ENCODE measurements at regions not wholly inside any gene's neighbourhood (a gene's known extent, or its start where the extent isn't known, plus 50 kb on each side); places are given as distances from the start of the nearest gene placed in this dataset.

- Histone ChIP-seq H3K4me3 (no peak overlapping the region), H3K27me3 (ENCODE audit: low read depth) (peaks cover 6% of the 10 kb centered on the region; the same call in 1 of the 2 replicates), H3K36me3 (replicated peaks) (no peaks in the 10 kb centered on the region), H3K4me1 (no peaks in the 10 kb centered on the region), H3K9me3 (no peaks in the 10 kb centered on the region)
- in situ Hi-C loops (cut with MboI; ENCODE audit: low sequenced_read_pairs): no loop called here
- no peak for DNase-seq (ENCODE audit: low spot score in 2 of 2)
Measured at GRCh38 chr1:30263405-30263804, 460.0 kb downstream of the MATN1 start.

DNA sequence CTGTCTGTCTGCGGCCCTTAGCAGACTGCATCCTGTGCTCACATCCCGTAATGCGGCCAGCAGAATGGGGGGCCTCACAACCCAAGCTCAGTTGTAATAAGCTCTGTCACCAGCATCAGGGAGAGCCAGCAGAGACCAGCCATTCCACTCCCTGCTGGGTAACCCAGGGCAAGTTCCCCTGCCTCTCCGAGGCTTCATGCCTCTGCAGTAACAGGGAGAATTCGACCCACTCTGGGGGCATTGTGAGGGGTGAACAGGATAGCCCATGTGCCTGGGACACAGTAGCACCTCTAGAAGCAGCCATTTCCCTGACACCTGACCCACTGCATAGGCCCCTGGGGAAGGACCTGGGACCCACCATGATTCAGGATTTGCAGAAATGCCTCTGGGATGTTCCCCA is 461.2 kb downstream of the MATN1 start:
- in situ Hi-C loops (cut with MboI; ENCODE audit: low sequenced_read_pairs): no loop called here
- no peaks in the 10 kb centered on the region for H3K4me1 ChIP-seq
- H3K36me3 ChIP-seq (replicated peaks): no peaks in the 10 kb centered on the region
- no peak overlapping the region for H3K4me3 ChIP-seq
- DNase-seq (ENCODE audit: low spot score in 2 of 2): no peak
- H3K9me3 ChIP-seq: no peaks in the 10 kb centered on the region
- H3K27me3 ChIP-seq (ENCODE audit: low read depth): peaks cover 6% of the 10 kb centered on the region; the same call in 1 of the 2 replicates

DNA sequence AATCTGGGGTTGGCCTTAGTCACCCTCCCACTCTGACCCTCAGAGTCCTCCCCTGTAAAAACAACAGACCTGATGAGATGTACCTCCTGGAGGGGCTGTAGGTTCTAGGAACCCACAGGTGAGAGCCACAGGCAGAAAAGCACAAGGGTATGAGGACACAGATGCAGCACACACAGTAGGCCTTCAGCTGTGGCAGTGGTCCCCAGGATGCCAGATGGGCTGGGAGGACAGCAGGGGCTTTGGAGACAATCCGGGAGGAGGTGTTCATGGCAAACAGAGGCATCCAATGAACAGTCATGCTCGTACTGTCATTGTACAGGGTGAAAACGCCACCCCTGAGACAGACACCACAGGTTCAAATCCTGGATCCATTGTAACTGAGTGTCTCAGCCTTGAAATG is 463.1 kb downstream of the MATN1 start:
- Histone ChIP-seq H3K9me3 (no peaks in the 10 kb centered on the region), H3K4me3 (no peak overlapping the region), H3K4me1 (no peaks in the 10 kb centered on the region), H3K36me3 (replicated peaks) (no peaks in the 10 kb centered on the region), H3K27me3 (ENCODE audit: low read depth) (peaks cover 10% of the 10 kb centered on the region)
- in situ Hi-C loops (cut with MboI; ENCODE audit: low sequenced_read_pairs): no loop called here
- no peak for DNase-seq (ENCODE audit: low spot score in 2 of 2)

GRCh38 chr1:30259631-30260030 is 463.8 kb downstream of the MATN1 start:
- no peak for DNase-seq (ENCODE audit: low spot score in 2 of 2)
- no peaks in the 10 kb centered on the region for H3K4me1 ChIP-seq
- peaks cover 14% of the 10 kb centered on the region for H3K27me3 ChIP-seq (ENCODE audit: low read depth)
- no peaks in the 10 kb centered on the region for H3K9me3 ChIP-seq
- in situ Hi-C loops (cut with MboI; ENCODE audit: low sequenced_read_pairs): no loop called here
- H3K4me3 ChIP-seq: no peak overlapping the region
- H3K36me3 ChIP-seq (replicated peaks): no peaks in the 10 kb centered on the region

- Histone ChIP-seq H3K4me3 (no peak overlapping the region), H3K4me1 (no peaks in the 10 kb centered on the region), H3K9me3 (no peaks in the 10 kb centered on the region), H3K36me3 (replicated peaks) (no peaks in the 10 kb centered on the region), H3K27me3 (ENCODE audit: low read depth) (peaks cover 14% of the 10 kb centered on the region)
- in situ Hi-C loops (cut with MboI; ENCODE audit: low sequenced_read_pairs): no loop called here
- DNase-seq (ENCODE audit: low spot score in 2 of 2): no peak
Measured at GRCh38 chr1:30258876-30259275, 464.5 kb downstream of the MATN1 start.

DNA sequence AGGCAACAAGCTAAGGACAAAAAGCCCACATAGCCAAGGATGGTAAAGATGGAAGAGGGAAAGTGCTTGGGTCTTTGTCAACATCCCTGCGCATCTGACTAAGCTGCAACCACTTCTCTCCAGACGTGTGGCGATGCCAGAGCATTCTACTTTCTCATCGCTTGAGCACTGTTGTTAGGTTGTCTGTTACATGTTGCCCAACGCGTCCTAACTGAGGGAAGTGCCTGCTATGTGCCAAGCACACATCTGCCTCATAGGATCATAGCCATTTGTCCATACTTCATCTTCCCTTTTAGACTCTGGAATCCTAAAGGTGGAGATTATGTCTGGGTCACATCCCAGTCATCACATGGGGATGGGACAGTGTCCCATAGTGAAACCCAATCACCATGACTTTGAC is 464.9 kb downstream of the MATN1 start:
- Histone ChIP-seq H3K9me3 (no peaks in the 10 kb centered on the region), H3K4me1 (no peaks in the 10 kb centered on the region), H3K27me3 (ENCODE audit: low read depth) (peaks cover 14% of the 10 kb centered on the region), H3K4me3 (no peak overlapping the region), H3K36me3 (replicated peaks) (no peaks in the 10 kb centered on the region)
- no peak for DNase-seq (ENCODE audit: low spot score in 2 of 2)
- in situ Hi-C loops (cut with MboI; ENCODE audit: low sequenced_read_pairs): no loop called here

- in situ Hi-C loops (cut with MboI; ENCODE audit: low sequenced_read_pairs): no loop called here
- Histone ChIP-seq H3K9me3 (no peaks in the 10 kb centered on the region), H3K27me3 (ENCODE audit: low read depth) (peaks cover 14% of the 10 kb centered on the region), H3K4me1 (no peaks in the 10 kb centered on the region), H3K4me3 (no peak overlapping the region), H3K36me3 (replicated peaks) (no peaks in the 10 kb centered on the region)
- no peak for DNase-seq (ENCODE audit: low spot score in 2 of 2)
Measured at GRCh38 chr1:30257742-30258380, 465.5 kb downstream of the MATN1 start.

GRCh38 chr1:30257322-30257721 is 466.1 kb downstream of the MATN1 start:
- no peaks in the 10 kb centered on the region for H3K4me1 ChIP-seq
- peaks cover 14% of the 10 kb centered on the region for H3K27me3 ChIP-seq (ENCODE audit: low read depth)
- no peak overlapping the region for H3K4me3 ChIP-seq
- no peaks in the 10 kb centered on the region for H3K36me3 ChIP-seq (replicated peaks)
- no peak for DNase-seq (ENCODE audit: low spot score in 2 of 2)
- no peaks in the 10 kb centered on the region for H3K9me3 ChIP-seq
- in situ Hi-C loops (cut with MboI; ENCODE audit: low sequenced_read_pairs): no loop called here

GRCh38 chr1:30256911-30257310 is 466.5 kb downstream of the MATN1 start:
- in situ Hi-C loops (cut with MboI; ENCODE audit: low sequenced_read_pairs): no loop called here
- no peak for DNase-seq (ENCODE audit: low spot score in 2 of 2)
- no peaks in the 10 kb centered on the region for H3K4me1 ChIP-seq
- no peaks in the 10 kb centered on the region for H3K9me3 ChIP-seq
- no peak overlapping the region for H3K4me3 ChIP-seq
- H3K27me3 ChIP-seq (ENCODE audit: low read depth): peaks cover 14% of the 10 kb centered on the region
- H3K36me3 ChIP-seq (replicated peaks): no peaks in the 10 kb centered on the region

DNA sequence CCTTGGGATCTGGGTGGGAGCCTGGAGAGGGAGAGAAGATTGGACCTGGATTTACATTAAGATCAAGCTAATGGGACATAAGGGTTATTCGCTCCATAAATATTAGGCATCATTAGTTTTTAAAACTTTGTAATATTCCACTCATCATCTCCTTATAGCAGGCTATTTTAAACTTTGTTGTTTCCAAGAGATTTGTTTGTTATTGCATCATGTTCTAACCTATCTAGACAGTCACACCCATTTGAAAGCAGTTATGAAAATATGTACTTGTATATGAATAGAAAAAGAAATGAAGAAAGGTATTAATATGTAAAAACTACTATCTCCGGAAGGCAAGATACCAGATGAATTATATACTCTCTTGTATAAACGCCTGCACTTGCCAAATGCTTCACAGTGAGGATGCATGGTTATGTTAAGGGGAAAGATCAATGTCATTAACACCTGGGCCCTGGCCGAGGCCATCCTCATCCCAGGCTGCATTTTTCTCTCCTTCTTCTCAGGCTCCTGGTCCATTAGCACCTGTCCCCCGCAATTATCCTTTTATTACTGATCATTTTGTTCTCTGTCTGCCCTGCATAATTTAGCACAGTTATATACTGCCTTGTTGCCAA is 468.2 kb downstream of the MATN1 start:
- Histone ChIP-seq H3K4me1 (no peaks in the 10 kb centered on the region), H3K36me3 (replicated peaks) (no peaks in the 10 kb centered on the region), H3K27me3 (ENCODE audit: low read depth) (peaks cover 21% of the 10 kb centered on the region), H3K4me3 (no peak overlapping the region), H3K9me3 (no peaks in the 10 kb centered on the region)
- in situ Hi-C loops (cut with MboI; ENCODE audit: low sequenced_read_pairs): no loop called here
- DNase-seq (ENCODE audit: low spot score in 2 of 2): no peak

DNA sequence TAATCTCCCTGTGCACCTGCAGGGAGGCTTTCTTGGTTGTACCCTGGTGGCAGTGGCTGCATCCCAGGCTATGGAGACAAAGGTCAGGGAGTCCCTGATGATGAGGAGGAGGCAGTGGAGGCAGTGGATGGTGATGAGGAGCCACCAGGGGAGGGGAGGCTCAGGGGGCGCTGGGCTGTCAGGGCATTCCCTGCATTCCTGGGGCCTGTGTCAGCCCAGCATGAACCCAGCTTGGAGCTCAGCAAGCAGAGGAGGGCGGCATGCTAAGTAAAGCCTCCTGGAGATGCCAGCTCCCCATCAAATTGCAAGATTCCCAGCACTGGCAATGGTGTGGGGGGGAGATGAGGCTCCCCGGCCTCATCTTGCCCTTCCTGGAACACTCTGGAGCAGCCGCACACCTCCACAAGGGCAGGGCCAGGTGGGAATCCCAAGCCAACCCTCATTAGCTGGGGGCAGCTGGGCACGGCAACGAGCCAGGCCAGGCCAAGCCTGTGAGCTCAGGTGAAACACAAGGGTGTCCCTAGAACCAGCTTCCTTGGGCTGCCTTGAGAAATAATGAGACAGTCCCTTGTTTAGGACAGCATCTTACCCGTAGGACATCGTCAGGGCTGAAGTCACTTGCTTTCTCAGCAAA is 469.5 kb downstream of the MATN1 start:
- H3K4me1 ChIP-seq: no peaks in the 10 kb centered on the region
- DNase-seq (ENCODE audit: low spot score in 2 of 2): no peak
- in situ Hi-C loops (cut with MboI; ENCODE audit: low sequenced_read_pairs): no loop called here

DNA sequence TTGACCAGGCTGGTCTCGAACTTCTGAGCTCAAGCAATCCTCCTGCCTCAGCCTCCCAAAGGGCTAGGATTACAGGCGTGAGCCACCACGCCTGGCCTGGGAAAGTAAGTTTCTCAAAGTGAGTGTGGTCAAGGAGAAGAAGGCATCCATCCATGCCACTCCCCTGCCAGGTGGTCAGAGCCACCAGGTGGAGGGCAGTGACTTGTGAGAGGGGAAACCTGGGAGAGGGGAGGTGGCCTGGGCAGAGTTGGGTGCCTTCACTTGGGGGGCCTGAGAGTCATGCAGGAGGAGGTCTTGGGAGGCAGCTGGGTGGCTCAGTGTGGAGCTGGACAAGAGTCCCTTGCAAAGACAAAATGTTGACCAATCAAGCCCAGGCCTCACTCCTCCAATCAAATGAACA is 470.0 kb downstream of the MATN1 start:
- H3K4me3 ChIP-seq: no peak overlapping the region
- no peaks in the 10 kb centered on the region for H3K4me1 ChIP-seq
- no peaks in the 10 kb centered on the region for H3K36me3 ChIP-seq (replicated peaks)
- DNase-seq (ENCODE audit: low spot score in 2 of 2): no peak
- H3K27me3 ChIP-seq (ENCODE audit: low read depth): peaks cover 23% of the 10 kb centered on the region
- in situ Hi-C loops (cut with MboI; ENCODE audit: low sequenced_read_pairs): no loop called here
- no peaks in the 10 kb centered on the region for H3K9me3 ChIP-seq

More for the DNA sequence above, 469.5 kb downstream of the MATN1 start:
- no peaks in the 10 kb centered on the region for H3K9me3 ChIP-seq
- H3K27me3 ChIP-seq (ENCODE audit: low read depth): peaks cover 19% of the 10 kb centered on the region
- H3K36me3 ChIP-seq (replicated peaks): no peaks in the 10 kb centered on the region
- H3K4me3 ChIP-seq: no peak overlapping the region

DNA sequence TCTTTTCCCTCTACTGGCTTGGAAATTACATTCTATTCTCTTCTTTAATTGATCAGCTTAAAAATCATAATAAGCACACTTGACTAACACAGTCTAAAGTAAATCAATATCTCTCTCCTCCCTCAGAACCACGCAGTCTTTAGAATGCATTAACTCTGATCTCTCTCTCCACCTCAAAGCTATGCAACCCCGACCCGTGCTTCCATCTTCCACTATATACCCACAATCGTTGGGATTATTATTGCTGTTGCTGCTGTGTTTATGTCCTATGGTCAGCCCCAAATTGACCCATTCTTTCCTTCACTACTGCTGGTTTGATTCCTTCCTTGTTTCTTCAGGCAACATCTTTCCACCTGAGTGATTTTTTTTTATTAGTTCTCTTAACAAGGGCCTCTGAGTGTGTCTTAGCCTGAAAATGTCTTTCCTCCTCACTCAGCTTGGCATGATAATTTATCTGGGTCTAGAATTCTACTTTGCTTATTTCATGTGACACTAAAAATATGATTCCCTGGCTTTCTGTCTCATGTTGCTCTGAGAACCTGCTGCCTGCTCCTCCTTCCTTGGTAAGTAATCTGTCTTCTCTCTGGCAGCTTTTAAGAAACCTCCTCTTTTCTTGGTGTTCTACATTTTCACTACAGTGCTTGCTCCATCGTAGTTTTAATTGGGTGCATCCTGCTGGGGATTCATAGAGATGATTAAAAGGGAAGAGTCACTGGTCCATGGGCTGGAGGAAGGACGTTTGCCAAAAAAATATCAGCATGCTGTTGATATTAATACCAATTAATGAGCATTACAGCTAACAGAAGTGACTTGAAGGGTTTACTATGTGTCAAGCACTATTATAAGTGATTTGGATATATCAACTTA is 472.2 kb downstream of the MATN1 start:
- DNase-seq (ENCODE audit: low spot score in 2 of 2): no peak

More for the DNA sequence above, 472.2 kb downstream of the MATN1 start:
- Histone ChIP-seq H3K4me1 (no peaks in the 10 kb centered on the region), H3K36me3 (replicated peaks) (no peaks in the 10 kb centered on the region), H3K9me3 (no peaks in the 10 kb centered on the region), H3K27me3 (ENCODE audit: low read depth) (peaks cover 23% of the 10 kb centered on the region), H3K4me3 (no peak overlapping the region)
- in situ Hi-C loops (cut with MboI; ENCODE audit: low sequenced_read_pairs): no loop called here

All from HAP-1 (cell line).